ENCODE measurements at regions not wholly inside any gene's neighbourhood (a gene's known extent, or its start where the extent isn't known, plus 50 kb on each side); places are given as distances from the start of the nearest gene placed in this dataset.

DNA sequence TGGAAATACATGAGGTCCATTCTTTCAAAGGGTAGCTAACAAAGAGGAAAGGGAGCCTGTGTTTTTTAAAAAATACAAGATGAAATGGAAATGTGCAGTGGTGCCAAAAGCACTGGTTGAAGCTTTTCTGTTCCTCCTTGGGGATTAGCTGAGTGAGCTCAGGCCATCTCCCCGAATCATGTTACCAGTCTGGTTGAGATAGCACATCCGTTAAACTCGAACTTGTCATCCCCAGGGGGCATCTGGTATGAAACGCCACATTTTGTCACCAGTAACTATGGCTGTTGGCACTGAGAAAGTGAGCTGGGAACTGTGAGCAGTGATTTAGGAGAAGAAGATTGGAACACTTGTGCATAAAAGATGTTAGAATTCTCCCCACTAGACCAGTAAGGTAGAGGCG is 196.2 kb downstream of the SAMD5 start:
- H3K27me3 ChIP-seq (ENCODE audit: insufficient read depth, low read length) = no peaks in the 10 kb centered on the region
- no peak overlapping the region for H3K27ac ChIP-seq (ENCODE audit: low read depth, low read length)
- intact Hi-C loops (cut with micrococcal nuclease) = no loop called here
- H3K4me1 ChIP-seq (ENCODE audit: control insufficient read depth in 1 of 2, insufficient read depth in 2 of 2, low read length in 2 of 2) = peaks cover 25 to 37% of the 10 kb centered on the region in 2 experiments
- no peaks in the 10 kb centered on the region for H3K9me2 ChIP-seq (ENCODE audit: insufficient read depth)
- no peak overlapping the region for H3K9ac ChIP-seq (ENCODE audit: low read length)
- H4K20me1 ChIP-seq (ENCODE audit: insufficient read depth) = no peaks in the 10 kb centered on the region
- ChIA-PET RAD21 (ENCODE audit: low non-redundant PET in 1 of 2, low total read pairs in 2 of 2, uncharacterized antibody in 2 of 2, unreplicated experiment in 2 of 2) (no interaction called here), CTCF (no interaction called here), POLR2A (no interaction called here)
- H2AFZ ChIP-seq (ENCODE audit: low read depth, low read length, poor library complexity, severe bottlenecking) = no peak overlapping the region
- TF ChIP-seq TCF7L2 (IDR thresholded peaks at IDR 0.05; ENCODE audit: borderline replicate concordance, extremely low read depth, insufficient read depth, insufficient read length) (no peak), CBX3 (IDR thresholded peaks at IDR 0.05; ENCODE audit: low read depth) (no peak), EZH2 (IDR thresholded peaks at IDR 0.05) (no peak), JUND (IDR thresholded peaks at IDR 0.05) (no peak), ELF1 (IDR thresholded peaks at IDR 0.05; ENCODE audit: borderline replicate concordance, low read depth) (no peak), POLR2AphosphoS5 (IDR thresholded peaks at IDR 0.05; ENCODE audit: low read depth, low read length) (no peak), EGR1 (IDR thresholded peaks at IDR 0.05; ENCODE audit: low read depth) (no peak), CEBPB (IDR thresholded peaks at IDR 0.05; ENCODE audit: low read depth) (no peak), SP1 (IDR thresholded peaks at IDR 0.05; ENCODE audit: low read depth) (no peak), RAD21 (IDR thresholded peaks at IDR 0.05; ENCODE audit: low read depth) (no peak), ATF3 (IDR thresholded peaks at IDR 0.05) (no peak), POLR2A (IDR thresholded peaks at IDR 0.05; ENCODE audit: borderline replicate concordance, extremely low read depth, insufficient read depth, insufficient read length) (no peak), EZH2phosphoT487 (IDR thresholded peaks at IDR 0.05; ENCODE audit: borderline replicate concordance) (no peak)
- TF ChIP-seq, protein P1, sequence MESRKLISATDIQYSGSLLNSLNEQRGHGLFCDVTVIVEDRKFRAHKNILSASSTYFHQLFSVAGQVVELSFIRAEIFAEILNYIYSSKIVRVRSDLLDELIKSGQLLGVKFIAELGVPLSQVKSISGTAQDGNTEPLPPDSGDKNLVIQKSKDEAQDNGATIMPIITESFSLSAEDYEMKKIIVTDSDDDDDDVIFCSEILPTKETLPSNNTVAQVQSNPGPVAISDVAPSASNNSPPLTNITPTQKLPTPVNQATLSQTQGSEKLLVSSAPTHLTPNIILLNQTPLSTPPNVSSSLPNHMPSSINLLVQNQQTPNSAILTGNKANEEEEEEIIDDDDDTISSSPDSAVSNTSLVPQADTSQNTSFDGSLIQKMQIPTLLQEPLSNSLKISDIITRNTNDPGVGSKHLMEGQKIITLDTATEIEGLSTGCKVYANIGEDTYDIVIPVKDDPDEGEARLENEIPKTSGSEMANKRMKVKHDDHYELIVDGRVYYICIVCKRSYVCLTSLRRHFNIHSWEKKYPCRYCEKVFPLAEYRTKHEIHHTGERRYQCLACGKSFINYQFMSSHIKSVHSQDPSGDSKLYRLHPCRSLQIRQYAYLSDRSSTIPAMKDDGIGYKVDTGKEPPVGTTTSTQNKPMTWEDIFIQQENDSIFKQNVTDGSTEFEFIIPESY (IDR thresholded peaks at IDR 0.05; ENCODE audit: extremely low read depth, insufficient replicate concordance, low read length) = no peak
- TF ChIP-seq, protein P2, sequence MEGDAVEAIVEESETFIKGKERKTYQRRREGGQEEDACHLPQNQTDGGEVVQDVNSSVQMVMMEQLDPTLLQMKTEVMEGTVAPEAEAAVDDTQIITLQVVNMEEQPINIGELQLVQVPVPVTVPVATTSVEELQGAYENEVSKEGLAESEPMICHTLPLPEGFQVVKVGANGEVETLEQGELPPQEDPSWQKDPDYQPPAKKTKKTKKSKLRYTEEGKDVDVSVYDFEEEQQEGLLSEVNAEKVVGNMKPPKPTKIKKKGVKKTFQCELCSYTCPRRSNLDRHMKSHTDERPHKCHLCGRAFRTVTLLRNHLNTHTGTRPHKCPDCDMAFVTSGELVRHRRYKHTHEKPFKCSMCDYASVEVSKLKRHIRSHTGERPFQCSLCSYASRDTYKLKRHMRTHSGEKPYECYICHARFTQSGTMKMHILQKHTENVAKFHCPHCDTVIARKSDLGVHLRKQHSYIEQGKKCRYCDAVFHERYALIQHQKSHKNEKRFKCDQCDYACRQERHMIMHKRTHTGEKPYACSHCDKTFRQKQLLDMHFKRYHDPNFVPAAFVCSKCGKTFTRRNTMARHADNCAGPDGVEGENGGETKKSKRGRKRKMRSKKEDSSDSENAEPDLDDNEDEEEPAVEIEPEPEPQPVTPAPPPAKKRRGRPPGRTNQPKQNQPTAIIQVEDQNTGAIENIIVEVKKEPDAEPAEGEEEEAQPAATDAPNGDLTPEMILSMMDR (IDR thresholded peaks at IDR 0.05 in 2 of 3, conservative IDR thresholded peaks at IDR 0.05 in 1 of 3; ENCODE audit: borderline replicate concordance in 1 of 3, insufficient read depth in 1 of 3, low read depth in 2 of 3, low read length in 2 of 3) = no peak
- TF ChIP-seq, protein P3, sequence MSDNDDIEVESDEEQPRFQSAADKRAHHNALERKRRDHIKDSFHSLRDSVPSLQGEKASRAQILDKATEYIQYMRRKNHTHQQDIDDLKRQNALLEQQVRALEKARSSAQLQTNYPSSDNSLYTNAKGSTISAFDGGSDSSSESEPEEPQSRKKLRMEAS (IDR thresholded peaks at IDR 0.05) = no peak
- no TSS peak for BruUV-seq (replicated peaks)
- no peaks in the 10 kb centered on the region for H3K9me3 ChIP-seq (ENCODE audit: control insufficient read depth in 1 of 2, insufficient read depth in 1 of 2, low read depth in 1 of 2, low read length in 2 of 2)
- ATAC-seq = no peak
- no peak for DNase-seq (ENCODE audit: low read depth, low spot score)
- no peaks in the 10 kb centered on the region for H3K36me3 ChIP-seq (ENCODE audit: control insufficient read depth in 1 of 2, insufficient read depth in 2 of 2, low read length in 2 of 2)
- no peak overlapping the region for H3K4me3 ChIP-seq (replicated peaks in 1 of 2; ENCODE audit: low read depth in 1 of 2, low read length in 2 of 2)
- no peak overlapping the region for H3K4me2 ChIP-seq (ENCODE audit: low read length)
- no peaks in the 10 kb centered on the region for H3K79me2 ChIP-seq (ENCODE audit: insufficient read depth, low read length)
